ENCODE measurements at regions not wholly inside any gene's neighbourhood (a gene's known extent, or its start where the extent isn't known, plus 50 kb on each side); places are given as distances from the start of the nearest gene placed in this dataset.

- no peak for ATAC-seq
Measured at GRCh38 chr4:111761531-111761930, 383.7 kb upstream of the FAM241A start.

GRCh38 chr4:111770514-111770913, 374.7 kb upstream of the FAM241A start:
- no peak for ATAC-seq

- no peak for ATAC-seq
Measured at GRCh38 chr4:111773858-111774257, 371.4 kb upstream of the FAM241A start.

GRCh38 chr4:111775556-111776297, 369.5 kb upstream of the FAM241A start:
- ATAC-seq = no peak

- no peak for ATAC-seq
Measured at GRCh38 chr4:111776561-111776960, 368.7 kb upstream of the FAM241A start.

- ATAC-seq = no peak
Measured at GRCh38 chr4:111778543-111778942, 366.7 kb upstream of the FAM241A start.

GRCh38 chr4:111780965-111781364, 364.3 kb upstream of the FAM241A start:
- ATAC-seq = no peak

- no peak for ATAC-seq
Measured at GRCh38 chr4:111781611-111782010, 363.6 kb upstream of the FAM241A start.

- ATAC-seq = no peak
Measured at GRCh38 chr4:111788099-111788498, 357.2 kb upstream of the FAM241A start.

GRCh38 chr4:111789901-111790640, 355.2 kb upstream of the FAM241A start:
- ATAC-seq = no peak

GRCh38 chr4:111792632-111793031, 352.6 kb upstream of the FAM241A start:
- ATAC-seq = no peak

- no peak for ATAC-seq
Measured at GRCh38 chr4:111793433-111794091, 351.7 kb upstream of the FAM241A start.

GRCh38 chr4:111797455-111798163, 347.6 kb upstream of the FAM241A start:
- ATAC-seq = no peak

GRCh38 chr4:111798840-111799239, 346.4 kb upstream of the FAM241A start:
- no peak for ATAC-seq

GRCh38 chr4:111800551-111800950, 344.7 kb upstream of the FAM241A start:
- ATAC-seq = no peak

- ATAC-seq = no peak
Measured at GRCh38 chr4:111802191-111802590, 343.1 kb upstream of the FAM241A start.

- no peak for ATAC-seq
Measured at GRCh38 chr4:111806331-111806730, 338.9 kb upstream of the FAM241A start.

- ATAC-seq = no peak
Measured at GRCh38 chr4:111807576-111807975, 337.7 kb upstream of the FAM241A start.

- no peak for ATAC-seq
Measured at GRCh38 chr4:111808174-111808573, 337.1 kb upstream of the FAM241A start.

GRCh38 chr4:111811661-111812060, 333.6 kb upstream of the FAM241A start:
- no peak for ATAC-seq

- ATAC-seq = no peak
Measured at GRCh38 chr4:111812114-111812513, 333.1 kb upstream of the FAM241A start.

- no peak for ATAC-seq
Measured at GRCh38 chr4:111812760-111813159, 332.5 kb upstream of the FAM241A start.

GRCh38 chr4:111813555-111814140, 331.6 kb upstream of the FAM241A start:
- ATAC-seq = no peak

All from activated CD4-positive, CD25-positive, alpha-beta regulatory T cell treated with anti-CD3 and anti-CD28 coated beads, Interleukin-2, amount 50 U/mL, for 24 hours (primary cell).